ENCODE measurements at regions not wholly inside any gene's neighbourhood (a gene's known extent, or its start where the extent isn't known, plus 50 kb on each side); places are given as distances from the start of the nearest gene placed in this dataset.

GRCh38 chr2:2520401-2520811 is 189.3 kb upstream of the MYT1L start:
- TF ChIP-seq CTCF (IDR thresholded peaks at IDR 0.05; ENCODE audit: poor library complexity) (no peak), EZH2 (IDR thresholded peaks at IDR 0.05; ENCODE audit: borderline replicate concordance) (no peak)
